Stimulated activated CD4-positive, alpha-beta T cell treated with anti-CD3 and anti-CD28 coated beads, Interleukin-1b, Interleukin-23, amount 100 ng/mL, for 48 hours (primary cell): ENCODE measurements at regions not wholly inside any gene's neighbourhood (a gene's known extent, or its start where the extent isn't known, plus 50 kb on each side); places are given as distances from the start of the nearest gene placed in this dataset.

Experiments
- DNase-seq: peaks from one replicate; pipeline ENCODE4 v3.0.0-alpha.2; 2020

DNA sequence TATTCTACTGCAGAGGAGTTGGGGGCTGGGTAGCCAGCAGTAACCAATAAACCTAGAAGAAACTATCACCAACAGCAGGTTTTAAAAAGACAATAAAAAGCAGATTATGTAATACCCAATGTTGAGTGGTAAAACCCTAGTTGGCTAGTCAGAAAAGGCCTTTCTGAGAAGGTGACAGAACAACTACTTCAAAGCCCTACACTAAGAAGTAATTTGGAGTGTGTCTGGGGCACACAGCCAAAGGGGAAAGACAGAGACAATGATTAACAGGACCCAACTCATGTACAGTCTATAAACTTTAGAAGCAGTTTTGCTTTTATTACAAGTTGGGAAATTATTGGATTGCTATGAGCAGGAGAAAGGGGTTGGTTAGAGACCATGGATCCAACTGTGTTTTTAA, 77.2 kb upstream of the TMEM106B start:
- DNase-seq = no peak

DNA sequence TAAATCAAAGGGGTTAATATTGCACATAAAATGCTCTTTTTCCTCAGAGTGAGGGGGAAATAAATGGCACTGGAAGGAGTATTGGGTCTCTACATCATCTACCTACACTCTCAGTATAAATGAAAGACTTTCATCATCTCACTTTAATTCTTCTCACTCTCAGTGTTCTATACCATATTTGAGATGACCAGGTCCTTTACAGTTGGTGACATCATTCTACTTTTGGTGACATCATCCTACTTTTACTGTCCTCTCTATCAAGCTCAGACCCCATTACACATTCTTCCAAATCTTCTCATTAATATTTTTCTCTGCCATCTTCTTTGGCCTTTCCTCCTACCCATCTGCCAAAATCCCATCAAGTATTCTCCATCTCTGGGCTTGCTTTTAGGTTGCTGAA, 74.6 kb upstream of the TMEM106B start:
- DNase-seq = no peak

DNA sequence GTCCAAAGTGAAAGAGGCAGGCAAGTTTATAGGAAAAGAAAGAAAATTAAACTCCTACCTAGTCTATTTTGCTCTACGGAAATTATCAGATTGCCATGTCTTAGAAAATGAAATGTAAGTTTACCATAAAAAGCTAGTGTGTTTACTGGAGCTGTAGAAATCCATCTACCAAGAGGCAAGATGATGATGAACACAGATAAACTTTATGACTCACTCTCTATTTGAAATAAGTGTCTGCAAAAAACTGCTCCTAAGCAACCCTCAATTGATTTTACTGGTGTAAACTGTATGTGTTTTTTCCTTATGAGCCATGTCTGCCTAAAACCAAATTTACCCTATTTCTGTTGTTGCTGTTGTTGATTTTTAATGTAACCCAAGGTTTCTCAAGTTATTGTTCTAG, 73.8 kb upstream of the TMEM106B start:
- DNase-seq = no peak

- no peak for DNase-seq
Observed at GRCh38 chr7:12138421-12138820, 72.7 kb upstream of the TMEM106B start.

GRCh38 chr7:12139416-12139815, 71.7 kb upstream of the TMEM106B start:
- no peak for DNase-seq

DNA sequence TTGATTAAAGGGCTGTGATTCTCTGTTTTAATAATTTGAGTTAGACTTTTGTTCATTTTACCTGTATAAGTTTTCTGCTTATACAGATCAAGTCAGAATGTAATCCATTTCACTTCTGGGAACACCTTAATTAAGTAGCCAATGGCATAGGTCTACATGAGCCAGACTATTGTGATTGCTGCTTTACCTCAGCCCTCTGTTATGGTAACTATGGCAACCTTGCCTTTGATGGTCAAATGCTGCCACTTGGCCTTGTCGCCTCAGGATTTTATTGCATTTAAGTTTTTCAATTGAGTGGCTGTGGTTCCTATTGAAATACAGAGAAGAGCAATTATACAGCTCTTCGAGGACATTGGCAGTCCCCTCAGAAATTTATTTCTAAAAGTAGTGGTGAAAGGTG, 64.3 kb upstream of the TMEM106B start:
- DNase-seq = no peak

- no peak for DNase-seq
Observed at GRCh38 chr7:12152196-12152918, 58.7 kb upstream of the TMEM106B start.

- DNase-seq = no peak
Observed at GRCh38 chr7:12154119-12154518, 57.0 kb upstream of the TMEM106B start.

DNA sequence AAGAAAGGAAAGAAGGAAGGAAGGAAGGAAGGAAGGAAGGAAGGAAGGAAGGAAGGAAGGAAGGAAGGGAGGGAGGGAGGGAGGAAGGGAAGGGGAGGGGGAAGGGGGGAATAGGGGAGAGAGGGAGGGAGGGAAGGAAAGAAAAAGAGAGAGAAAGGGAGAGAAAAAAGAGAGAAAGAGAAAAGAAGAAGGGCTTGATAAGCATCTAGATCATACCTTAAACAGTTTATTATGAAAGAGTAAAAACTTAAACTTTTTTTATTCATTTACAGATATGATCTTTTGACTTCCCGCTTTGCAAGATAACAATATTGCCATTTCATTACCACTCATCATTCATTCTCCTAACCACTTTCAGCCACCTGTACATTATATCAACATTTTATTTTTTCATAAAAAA, 53.6 kb upstream of the TMEM106B start:
- no peak for DNase-seq

GRCh38 chr7:12158334-12159060, 52.6 kb upstream of the TMEM106B start:
- no peak for DNase-seq

- DNase-seq = no peak
Observed at GRCh38 chr7:12161146-12161545, 49.9 kb upstream of the TMEM106B start.
